ENCODE measurements at regions not wholly inside any gene's neighbourhood (a gene's known extent, or its start where the extent isn't known, plus 50 kb on each side); places are given as distances from the start of the nearest gene placed in this dataset.
"Not testable (repeated sequence)": the region's sequence is repeated elsewhere in the genome, so short reads cannot be mapped to it uniquely, and the experiment has no call there.

DNA sequence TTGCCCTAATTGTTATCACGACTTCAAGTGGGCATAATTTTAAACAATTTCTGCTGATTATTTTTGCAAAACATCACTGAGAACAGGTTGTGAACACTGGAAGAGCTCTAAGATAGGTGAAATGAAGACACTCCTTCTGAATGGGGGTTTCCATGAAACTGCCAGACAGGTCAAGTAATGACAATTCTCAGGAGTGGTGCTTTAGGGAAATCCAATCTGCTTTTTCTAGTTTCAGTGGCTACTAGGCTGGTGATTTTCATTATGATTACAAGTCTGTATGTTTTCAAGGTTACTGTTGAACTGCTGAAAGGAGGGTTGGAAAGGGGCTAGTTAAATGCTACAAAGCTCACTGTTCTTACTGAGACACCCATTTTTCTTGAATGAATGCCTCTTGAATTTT is 1724.2 kb downstream of the PCDH9 start:
- H3K9me3 Mint-ChIP-seq (ENCODE audit: unreplicated experiment), result peaks cover 14% of the 10 kb centered on the region

DNA sequence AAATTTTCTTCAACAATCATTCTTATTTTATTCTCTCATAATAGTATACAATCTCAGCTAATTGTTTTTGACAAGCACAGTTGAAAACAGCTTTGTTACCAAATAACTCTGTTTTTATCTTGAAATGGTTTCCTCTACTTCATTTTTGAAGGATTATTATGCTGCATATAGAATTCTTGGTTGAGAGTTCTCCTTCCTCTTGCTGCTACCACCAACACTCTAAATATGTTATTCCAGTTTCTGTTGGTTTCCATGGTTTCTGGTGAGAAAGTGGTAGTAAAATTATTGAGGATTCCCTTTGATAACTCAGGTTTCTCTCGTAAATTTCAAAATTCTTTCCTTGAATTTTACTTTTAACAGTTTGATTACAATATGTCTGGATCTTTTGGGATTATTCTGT is 1725.9 kb downstream of the PCDH9 start:
- Mint-ChIP-seq H3K9me3 (ENCODE audit: unreplicated experiment) (peaks cover 14% of the 10 kb centered on the region), H3K27me3 (ENCODE audit: unreplicated experiment) (no peaks in the 10 kb centered on the region), H3K4me1 (ENCODE audit: unreplicated experiment) (peaks cover 5% of the 10 kb centered on the region), H3K27ac (ENCODE audit: unreplicated experiment) (no peak overlapping the region), H3K36me3 (ENCODE audit: unreplicated experiment) (peaks cover 2% of the 10 kb centered on the region), H3K4me3 (ENCODE audit: unreplicated experiment) (no peak overlapping the region)
- DNase-seq (ENCODE audit: extremely low spot score, unreplicated experiment), result no peak
- TF ChIP-seq, protein P1, sequence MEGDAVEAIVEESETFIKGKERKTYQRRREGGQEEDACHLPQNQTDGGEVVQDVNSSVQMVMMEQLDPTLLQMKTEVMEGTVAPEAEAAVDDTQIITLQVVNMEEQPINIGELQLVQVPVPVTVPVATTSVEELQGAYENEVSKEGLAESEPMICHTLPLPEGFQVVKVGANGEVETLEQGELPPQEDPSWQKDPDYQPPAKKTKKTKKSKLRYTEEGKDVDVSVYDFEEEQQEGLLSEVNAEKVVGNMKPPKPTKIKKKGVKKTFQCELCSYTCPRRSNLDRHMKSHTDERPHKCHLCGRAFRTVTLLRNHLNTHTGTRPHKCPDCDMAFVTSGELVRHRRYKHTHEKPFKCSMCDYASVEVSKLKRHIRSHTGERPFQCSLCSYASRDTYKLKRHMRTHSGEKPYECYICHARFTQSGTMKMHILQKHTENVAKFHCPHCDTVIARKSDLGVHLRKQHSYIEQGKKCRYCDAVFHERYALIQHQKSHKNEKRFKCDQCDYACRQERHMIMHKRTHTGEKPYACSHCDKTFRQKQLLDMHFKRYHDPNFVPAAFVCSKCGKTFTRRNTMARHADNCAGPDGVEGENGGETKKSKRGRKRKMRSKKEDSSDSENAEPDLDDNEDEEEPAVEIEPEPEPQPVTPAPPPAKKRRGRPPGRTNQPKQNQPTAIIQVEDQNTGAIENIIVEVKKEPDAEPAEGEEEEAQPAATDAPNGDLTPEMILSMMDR (IDR thresholded peaks at IDR 0.05), result no peak

More for the DNA sequence above, 1724.2 kb downstream of the PCDH9 start:
- peaks cover 2% of the 10 kb centered on the region for H3K36me3 Mint-ChIP-seq (ENCODE audit: unreplicated experiment)
- H3K4me3 Mint-ChIP-seq (ENCODE audit: unreplicated experiment), result no peak overlapping the region
- TF ChIP-seq, protein P1 (IDR thresholded peaks at IDR 0.05), result no peak
- no peaks in the 10 kb centered on the region for H3K27me3 Mint-ChIP-seq (ENCODE audit: unreplicated experiment)
- no peak overlapping the region for H3K27ac Mint-ChIP-seq (ENCODE audit: unreplicated experiment)
- no peak for DNase-seq (ENCODE audit: extremely low spot score, unreplicated experiment)
- peaks cover 5% of the 10 kb centered on the region for H3K4me1 Mint-ChIP-seq (ENCODE audit: unreplicated experiment)

DNA sequence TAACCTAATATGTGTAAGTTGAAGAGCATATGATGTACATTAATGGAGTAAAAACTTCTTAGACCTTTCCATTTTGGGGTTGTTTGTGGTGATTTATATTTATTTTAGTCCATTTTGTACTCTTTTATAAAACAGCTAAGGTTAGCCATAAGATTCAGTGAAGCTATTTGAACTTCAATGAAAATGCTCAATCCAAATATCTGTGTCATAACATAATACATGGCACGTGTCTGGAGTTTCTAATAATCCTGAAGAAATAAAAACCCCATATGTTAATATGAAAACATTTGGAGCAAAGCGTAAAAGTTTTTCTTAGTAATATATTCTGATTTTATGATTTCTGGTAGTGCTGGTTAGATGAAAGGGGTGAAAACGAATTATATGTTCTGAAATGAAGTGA is 1729.7 kb downstream of the PCDH9 start:
- H3K27ac Mint-ChIP-seq (ENCODE audit: unreplicated experiment), result no peak overlapping the region
- DNase-seq (ENCODE audit: extremely low spot score, unreplicated experiment), result no peak
- H3K4me3 Mint-ChIP-seq (ENCODE audit: unreplicated experiment), result no peak overlapping the region
- TF ChIP-seq, protein P1 (IDR thresholded peaks at IDR 0.05), result no peak
- peaks cover 2% of the 10 kb centered on the region for H3K36me3 Mint-ChIP-seq (ENCODE audit: unreplicated experiment)
- H3K27me3 Mint-ChIP-seq (ENCODE audit: unreplicated experiment), result no peaks in the 10 kb centered on the region
- no peaks in the 10 kb centered on the region for H3K4me1 Mint-ChIP-seq (ENCODE audit: unreplicated experiment)
- H3K9me3 Mint-ChIP-seq (ENCODE audit: unreplicated experiment), result peaks cover 14% of the 10 kb centered on the region

DNA sequence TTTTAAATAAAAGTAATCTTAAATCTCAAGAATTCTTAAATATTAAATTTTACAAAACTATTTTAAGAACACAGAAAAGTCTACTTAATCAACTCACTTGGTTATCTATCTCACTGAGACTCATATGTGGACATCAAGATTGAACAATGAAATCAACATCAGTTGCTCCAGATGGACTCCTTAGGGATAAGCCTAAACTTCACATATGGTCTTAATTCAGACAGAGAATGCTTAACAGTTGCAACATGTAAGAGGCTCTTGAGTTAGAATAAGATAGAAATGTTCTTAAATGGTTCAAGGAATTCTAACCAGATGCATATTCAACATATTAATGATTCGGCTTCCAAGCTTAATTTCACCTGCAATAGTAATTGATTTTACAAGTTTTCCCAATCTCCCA is 1730.9 kb downstream of the PCDH9 start:
- no peak for DNase-seq (ENCODE audit: extremely low spot score, unreplicated experiment)
- no peaks in the 10 kb centered on the region for H3K4me1 Mint-ChIP-seq (ENCODE audit: unreplicated experiment)
- no peak overlapping the region for H3K27ac Mint-ChIP-seq (ENCODE audit: unreplicated experiment)
- no peak overlapping the region for H3K4me3 Mint-ChIP-seq (ENCODE audit: unreplicated experiment)
- H3K9me3 Mint-ChIP-seq (ENCODE audit: unreplicated experiment), result peaks cover 9% of the 10 kb centered on the region
- H3K36me3 Mint-ChIP-seq (ENCODE audit: unreplicated experiment), result no peaks in the 10 kb centered on the region
- H3K27me3 Mint-ChIP-seq (ENCODE audit: unreplicated experiment), result no peaks in the 10 kb centered on the region
- TF ChIP-seq, protein P1 (IDR thresholded peaks at IDR 0.05), result no peak

DNA sequence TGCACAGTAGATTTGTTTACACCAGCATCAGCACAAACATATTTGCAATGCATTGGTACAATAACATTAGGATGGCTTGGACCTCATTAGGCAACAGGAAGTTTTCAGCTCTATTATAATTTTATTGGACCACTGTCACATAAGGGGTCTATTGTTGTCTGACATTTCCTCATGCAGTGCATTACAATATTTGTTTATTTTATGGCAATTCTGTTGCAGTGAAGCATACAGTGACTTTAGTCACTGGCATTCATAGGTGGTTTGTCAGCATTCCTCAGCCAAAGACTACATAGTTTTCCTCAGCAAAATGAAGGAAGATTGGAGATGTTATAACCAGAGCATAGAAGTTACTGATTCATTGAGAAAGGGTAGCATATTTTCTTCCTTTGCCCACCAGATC is 1732.9 kb downstream of the PCDH9 start:
- TF ChIP-seq, protein P1 (IDR thresholded peaks at IDR 0.05), result no peak
- DNase-seq (ENCODE audit: extremely low spot score, unreplicated experiment), result no peak
- H3K27me3 Mint-ChIP-seq (ENCODE audit: unreplicated experiment), result no peaks in the 10 kb centered on the region
- no peaks in the 10 kb centered on the region for H3K9me3 Mint-ChIP-seq (ENCODE audit: unreplicated experiment)
- H3K4me1 Mint-ChIP-seq (ENCODE audit: unreplicated experiment), result no peaks in the 10 kb centered on the region
- no peak overlapping the region for H3K4me3 Mint-ChIP-seq (ENCODE audit: unreplicated experiment)
- no peaks in the 10 kb centered on the region for H3K36me3 Mint-ChIP-seq (ENCODE audit: unreplicated experiment)
- no peak overlapping the region for H3K27ac Mint-ChIP-seq (ENCODE audit: unreplicated experiment)

DNA sequence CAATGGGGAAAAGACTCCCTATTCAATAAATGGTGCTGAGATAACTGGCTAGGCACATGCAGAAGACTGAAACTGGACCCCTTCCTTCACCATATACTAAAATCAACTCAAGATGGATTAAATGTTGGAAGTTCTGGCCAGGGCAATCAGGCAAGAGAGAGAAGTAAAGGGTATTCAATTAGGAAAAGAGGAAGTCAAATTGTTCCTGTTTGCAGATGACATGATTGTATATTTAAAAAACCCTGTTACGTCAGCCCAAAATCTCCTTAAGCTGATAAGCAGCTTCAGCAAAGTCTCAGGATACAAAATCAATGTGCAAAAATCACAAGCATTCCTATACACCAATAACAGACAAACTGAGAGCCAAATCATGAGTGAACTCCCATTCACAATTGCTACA is 1739.4 kb downstream of the PCDH9 start:
- not testable (repeated sequence) for H3K4me3 Mint-ChIP-seq (ENCODE audit: unreplicated experiment); H3K36me3 Mint-ChIP-seq (ENCODE audit: unreplicated experiment); H3K9me3 Mint-ChIP-seq (ENCODE audit: unreplicated experiment); H3K27ac Mint-ChIP-seq (ENCODE audit: unreplicated experiment); H3K27me3 Mint-ChIP-seq (ENCODE audit: unreplicated experiment); DNase-seq (ENCODE audit: extremely low spot score, unreplicated experiment)
- peaks cover 18% of the 10 kb centered on the region for H3K4me1 Mint-ChIP-seq (ENCODE audit: unreplicated experiment)
